ENCODE measurements at regions not wholly inside any gene's neighbourhood (a gene's known extent, or its start where the extent isn't known, plus 50 kb on each side); places are given as distances from the start of the nearest gene placed in this dataset.

DNA sequence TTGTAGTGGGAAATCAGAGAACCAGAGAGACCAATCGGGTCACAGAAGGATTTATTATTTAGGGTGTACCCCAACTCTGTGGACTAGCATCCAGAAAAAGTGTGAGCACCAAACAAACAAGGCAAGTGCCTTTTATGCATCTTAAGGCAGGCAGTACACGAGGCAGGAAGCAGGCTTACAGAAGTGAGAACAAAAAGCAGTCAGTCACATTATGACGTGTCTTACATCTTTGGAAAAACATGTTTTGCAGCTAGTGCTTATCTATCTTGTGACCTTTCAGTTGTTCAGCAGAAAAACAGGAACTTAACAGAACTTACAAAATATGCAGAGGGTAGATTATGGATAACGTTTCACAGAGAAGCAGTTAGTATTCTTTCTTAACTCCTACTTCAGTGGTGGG is 270.9 kb upstream of the RBMY1B start:
- Histone ChIP-seq H3K36me3 (ENCODE audit: control insufficient read depth in 2 of 2, insufficient read depth in 2 of 2, low read length in 2 of 2) (no peaks in the 10 kb centered on the region), H3K9ac (ENCODE audit: low read length in 2 of 2) (no peak overlapping the region)

DNA sequence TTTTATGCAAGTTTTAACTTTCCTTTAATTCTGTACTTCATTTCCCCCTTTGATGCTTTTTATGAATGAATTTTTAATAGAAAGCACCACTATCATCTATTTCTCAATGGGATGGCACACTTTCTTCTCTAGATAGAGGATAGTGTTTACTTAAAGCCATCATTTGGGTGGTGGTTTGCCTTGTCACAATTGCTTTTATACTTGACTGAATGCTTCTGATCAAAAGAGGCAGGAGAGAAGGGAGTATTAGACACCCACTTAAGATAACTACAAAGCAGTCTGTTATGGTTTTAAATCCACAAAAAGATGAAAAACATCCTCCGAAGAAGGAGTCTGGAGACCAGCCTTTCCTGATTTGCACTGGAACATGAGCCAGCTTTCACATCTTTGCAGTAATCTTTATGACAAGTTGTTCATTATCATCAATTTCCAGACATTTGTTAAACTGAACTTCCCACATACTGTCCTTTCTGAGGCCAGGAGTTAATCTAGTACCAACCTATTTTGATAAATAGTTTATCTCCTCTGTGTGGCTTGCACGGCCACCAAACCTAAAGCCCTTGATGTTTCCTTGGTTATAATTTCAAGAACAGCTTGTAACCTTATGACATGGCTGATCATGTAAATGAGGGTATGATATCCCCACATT is 270.4 kb upstream of the RBMY1B start:
- Histone ChIP-seq H3K27me3 (ENCODE audit: control insufficient read depth in 1 of 2, insufficient read depth in 2 of 2, low read length in 2 of 2) (no peaks in the 10 kb centered on the region), H3K36me3 (ENCODE audit: control insufficient read depth in 2 of 2, insufficient read depth in 2 of 2, low read length in 2 of 2) (no peaks in the 10 kb centered on the region), H3K9me3 (ENCODE audit: control insufficient read depth in 2 of 2, low read length in 2 of 2) (no peaks in the 10 kb centered on the region), H3K4me3 (ENCODE audit: low read length in 2 of 2) (no peak overlapping the region), H3K4me1 (ENCODE audit: control insufficient read depth, insufficient read depth, low read length) (no peaks in the 10 kb centered on the region), H3K9ac (ENCODE audit: low read length in 2 of 2) (no peak overlapping the region), H3K27ac (ENCODE audit: low read length) (no peak overlapping the region)

More for the DNA sequence above, 270.9 kb upstream of the RBMY1B start:
- no peak overlapping the region for H3K4me3 ChIP-seq (ENCODE audit: low read length in 2 of 2)
- no peaks in the 10 kb centered on the region for H3K4me1 ChIP-seq (ENCODE audit: control insufficient read depth, insufficient read depth, low read length)
- H3K27me3 ChIP-seq (ENCODE audit: control insufficient read depth in 1 of 2, insufficient read depth in 2 of 2, low read length in 2 of 2): no peaks in the 10 kb centered on the region
- H3K27ac ChIP-seq (ENCODE audit: low read length): no peak overlapping the region
- no peaks in the 10 kb centered on the region for H3K9me3 ChIP-seq (ENCODE audit: control insufficient read depth in 2 of 2, low read length in 2 of 2)

DNA sequence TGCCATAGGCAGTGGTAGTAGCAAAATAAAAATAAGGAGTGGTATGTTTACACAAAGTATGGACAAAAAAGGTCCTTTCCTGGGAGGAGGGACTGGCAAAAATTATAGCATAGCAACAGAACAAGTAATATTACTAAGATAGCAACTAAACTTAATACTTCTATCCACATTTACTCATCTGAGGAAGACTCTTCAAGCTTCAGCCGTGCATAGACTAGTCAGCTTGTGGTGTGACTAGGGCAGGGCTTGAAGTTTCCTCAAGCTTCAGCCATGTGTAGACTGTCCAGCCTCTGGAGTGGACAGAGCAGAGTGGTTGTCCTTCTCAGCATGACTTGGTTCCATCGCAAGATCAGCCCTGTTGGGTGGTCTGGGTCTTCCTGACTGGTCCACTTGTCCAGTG is 268.3 kb upstream of the RBMY1B start:
- Histone ChIP-seq H3K9ac (ENCODE audit: low read length in 2 of 2) (no peak overlapping the region), H3K27ac (ENCODE audit: low read length) (no peak overlapping the region), H3K27me3 (ENCODE audit: control insufficient read depth in 1 of 2, insufficient read depth in 2 of 2, low read length in 2 of 2) (no peaks in the 10 kb centered on the region), H3K9me3 (ENCODE audit: control insufficient read depth in 2 of 2, low read length in 2 of 2) (no peaks in the 10 kb centered on the region), H3K4me3 (ENCODE audit: low read length in 2 of 2) (no peak overlapping the region), H3K4me1 (ENCODE audit: control insufficient read depth, insufficient read depth, low read length) (no peaks in the 10 kb centered on the region), H3K36me3 (ENCODE audit: control insufficient read depth in 2 of 2, insufficient read depth in 2 of 2, low read length in 2 of 2) (no peaks in the 10 kb centered on the region)

DNA sequence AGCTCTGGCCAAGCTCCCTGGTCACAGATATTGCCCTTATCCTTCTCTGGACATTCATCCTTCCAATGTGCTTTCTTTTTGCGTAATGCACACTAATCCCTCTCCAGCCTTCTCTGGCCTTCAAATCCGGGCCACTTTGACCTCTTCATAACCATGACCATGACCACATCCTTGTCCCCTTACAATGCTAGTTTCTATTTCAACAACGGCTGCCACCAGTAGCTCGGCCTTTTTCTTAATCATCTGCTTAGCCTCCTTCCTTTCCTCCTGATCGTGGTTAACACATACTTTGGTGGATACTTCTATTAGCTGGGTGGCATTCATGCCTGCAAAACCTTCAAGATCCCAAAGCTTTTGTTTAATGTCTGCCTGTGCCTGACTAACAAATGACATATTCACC is 264.4 kb upstream of the RBMY1B start:
- no peaks in the 10 kb centered on the region for H3K9me3 ChIP-seq (ENCODE audit: control insufficient read depth in 2 of 2, low read length in 2 of 2)
- no peaks in the 10 kb centered on the region for H3K36me3 ChIP-seq (ENCODE audit: control insufficient read depth in 2 of 2, insufficient read depth in 2 of 2, low read length in 2 of 2)
- no peaks in the 10 kb centered on the region for H3K4me1 ChIP-seq (ENCODE audit: control insufficient read depth, insufficient read depth, low read length)
- H3K9ac ChIP-seq (ENCODE audit: low read length in 2 of 2): no peak overlapping the region
- H3K27ac ChIP-seq (ENCODE audit: low read length): no peak overlapping the region
- H3K4me3 ChIP-seq (ENCODE audit: low read length in 2 of 2): no peak overlapping the region
- H3K27me3 ChIP-seq (ENCODE audit: control insufficient read depth in 1 of 2, insufficient read depth in 2 of 2, low read length in 2 of 2): no peaks in the 10 kb centered on the region

DNA sequence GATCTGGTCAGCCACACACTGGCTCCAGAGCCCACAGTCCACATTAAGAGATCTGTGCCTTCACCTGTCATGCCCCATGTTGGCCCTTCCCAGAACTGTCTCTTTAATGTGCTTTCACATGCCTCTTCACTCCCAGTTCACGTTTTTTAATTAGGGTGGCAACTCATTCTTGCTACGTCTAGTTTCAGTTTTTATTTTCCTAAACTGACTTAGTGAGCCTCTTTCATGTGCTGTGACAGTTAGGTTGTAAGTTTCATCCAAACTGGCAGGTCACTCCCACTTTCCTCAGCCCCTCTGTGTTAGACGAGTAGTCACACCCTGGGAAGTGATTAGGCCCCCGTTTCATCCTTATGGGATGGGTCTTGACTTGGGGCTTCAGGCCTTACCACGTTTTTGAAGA is 262.5 kb upstream of the RBMY1B start:
- Histone ChIP-seq H3K27ac (ENCODE audit: low read length) (no peak overlapping the region), H3K27me3 (ENCODE audit: control insufficient read depth in 1 of 2, insufficient read depth in 2 of 2, low read length in 2 of 2) (no peaks in the 10 kb centered on the region)

DNA sequence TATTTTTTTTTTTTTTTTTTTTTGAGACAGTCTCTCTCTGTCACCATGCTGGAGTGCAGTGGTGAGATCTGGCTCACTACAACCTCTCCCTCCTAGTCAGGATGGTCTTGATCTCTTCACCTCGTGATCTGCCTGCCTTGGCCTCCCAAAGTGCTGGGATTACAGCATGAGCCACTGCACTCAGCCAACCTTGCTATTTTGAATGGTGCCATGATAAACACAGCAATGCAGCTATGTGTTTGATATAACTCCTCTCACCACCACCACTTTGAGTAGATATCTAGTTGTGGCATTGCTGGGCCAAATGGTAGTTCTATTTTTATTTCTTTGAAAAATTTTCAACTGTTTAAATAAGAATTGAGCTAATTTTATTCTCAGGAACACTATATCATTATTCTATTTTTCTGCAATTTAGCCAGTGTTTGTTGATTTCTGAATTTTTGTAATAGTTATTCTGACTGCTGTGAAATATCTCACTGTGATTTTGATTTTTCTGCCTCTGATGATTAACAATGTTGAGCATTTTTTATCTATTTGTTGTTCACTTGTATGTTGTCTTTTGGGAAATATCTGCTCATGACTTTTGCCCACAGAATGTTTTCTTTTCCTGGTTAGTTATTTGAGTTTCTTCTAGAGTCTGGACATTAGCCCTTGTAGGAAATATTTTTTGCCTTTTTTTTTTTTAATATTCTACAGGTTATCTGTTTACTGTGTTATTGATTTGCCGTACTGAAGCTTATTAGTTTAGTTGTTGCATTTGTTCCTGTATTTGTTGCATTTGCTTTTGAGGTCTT is 257.5 kb upstream of the RBMY1B start:
- Histone ChIP-seq H3K4me3 (ENCODE audit: low read length in 2 of 2) (no peak overlapping the region), H3K27me3 (ENCODE audit: control insufficient read depth in 1 of 2, insufficient read depth in 2 of 2, low read length in 2 of 2) (no peaks in the 10 kb centered on the region), H3K27ac (ENCODE audit: low read length) (no peak overlapping the region), H3K9me3 (ENCODE audit: control insufficient read depth in 2 of 2, low read length in 2 of 2) (no peaks in the 10 kb centered on the region), H3K36me3 (ENCODE audit: control insufficient read depth in 2 of 2, insufficient read depth in 2 of 2, low read length in 2 of 2) (no peaks in the 10 kb centered on the region), H3K9ac (ENCODE audit: low read length in 2 of 2) (no peak overlapping the region), H3K4me1 (ENCODE audit: control insufficient read depth, insufficient read depth, low read length) (no peaks in the 10 kb centered on the region)

More for the DNA sequence above, 262.5 kb upstream of the RBMY1B start:
- no peak overlapping the region for H3K4me3 ChIP-seq (ENCODE audit: low read length in 2 of 2)
- no peaks in the 10 kb centered on the region for H3K4me1 ChIP-seq (ENCODE audit: control insufficient read depth, insufficient read depth, low read length)
- no peak overlapping the region for H3K9ac ChIP-seq (ENCODE audit: low read length in 2 of 2)
- H3K36me3 ChIP-seq (ENCODE audit: control insufficient read depth in 2 of 2, insufficient read depth in 2 of 2, low read length in 2 of 2): no peaks in the 10 kb centered on the region
- H3K9me3 ChIP-seq (ENCODE audit: control insufficient read depth in 2 of 2, low read length in 2 of 2): no peaks in the 10 kb centered on the region

DNA sequence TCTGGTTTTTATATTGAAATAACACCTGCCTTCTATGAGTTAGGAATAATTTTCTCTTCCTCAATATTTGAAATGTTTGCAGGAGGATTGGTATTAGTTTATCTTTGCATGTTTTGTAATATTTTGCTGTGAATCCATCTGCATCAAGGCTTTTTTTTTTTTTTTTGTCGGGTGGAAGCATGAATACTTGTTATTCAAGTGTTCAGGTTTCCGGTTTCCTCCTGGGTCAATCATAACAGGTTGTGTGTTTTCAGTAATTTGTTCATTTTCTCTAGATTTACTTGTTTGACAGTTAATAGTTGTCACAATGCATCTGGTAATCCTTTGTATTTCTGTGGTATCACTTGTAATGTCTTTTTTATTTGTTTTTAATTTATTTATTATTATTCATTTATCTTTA is 256.7 kb upstream of the RBMY1B start:
- Histone ChIP-seq H3K27me3 (ENCODE audit: control insufficient read depth in 1 of 2, insufficient read depth in 2 of 2, low read length in 2 of 2) (no peaks in the 10 kb centered on the region), H3K27ac (ENCODE audit: low read length) (no peak overlapping the region), H3K4me3 (ENCODE audit: low read length in 2 of 2) (no peak overlapping the region), H3K9me3 (ENCODE audit: control insufficient read depth in 2 of 2, low read length in 2 of 2) (no peaks in the 10 kb centered on the region), H3K4me1 (ENCODE audit: control insufficient read depth, insufficient read depth, low read length) (no peaks in the 10 kb centered on the region), H3K9ac (ENCODE audit: low read length in 2 of 2) (no peak overlapping the region), H3K36me3 (ENCODE audit: control insufficient read depth in 2 of 2, insufficient read depth in 2 of 2, low read length in 2 of 2) (no peaks in the 10 kb centered on the region)

DNA sequence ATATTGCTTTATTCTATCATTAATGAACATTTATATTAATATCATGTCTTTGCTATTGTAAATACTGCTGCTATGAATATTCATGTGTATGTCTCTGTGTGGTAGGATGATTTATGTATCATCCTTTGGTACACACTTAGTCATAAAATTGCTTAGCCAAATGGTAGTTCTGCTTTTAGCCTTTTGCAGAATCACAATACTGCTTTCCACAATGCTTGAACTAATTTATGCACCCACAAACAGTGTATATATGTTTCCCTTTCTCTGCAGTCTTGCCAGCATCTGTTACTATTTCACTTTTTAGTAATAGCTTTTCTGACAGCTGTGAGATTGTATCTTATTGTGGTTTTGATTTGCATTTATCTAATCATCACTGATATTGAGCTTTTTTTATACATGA is 254.3 kb upstream of the RBMY1B start:
- Histone ChIP-seq H3K4me1 (ENCODE audit: control insufficient read depth, insufficient read depth, low read length) (no peaks in the 10 kb centered on the region), H3K27ac (ENCODE audit: low read length) (no peak overlapping the region), H3K27me3 (ENCODE audit: control insufficient read depth in 1 of 2, insufficient read depth in 2 of 2, low read length in 2 of 2) (no peaks in the 10 kb centered on the region), H3K4me3 (ENCODE audit: low read length in 2 of 2) (no peak overlapping the region), H3K9me3 (ENCODE audit: control insufficient read depth in 2 of 2, low read length in 2 of 2) (no peaks in the 10 kb centered on the region), H3K36me3 (ENCODE audit: control insufficient read depth in 2 of 2, insufficient read depth in 2 of 2, low read length in 2 of 2) (no peaks in the 10 kb centered on the region), H3K9ac (ENCODE audit: low read length in 2 of 2) (no peak overlapping the region)

DNA sequence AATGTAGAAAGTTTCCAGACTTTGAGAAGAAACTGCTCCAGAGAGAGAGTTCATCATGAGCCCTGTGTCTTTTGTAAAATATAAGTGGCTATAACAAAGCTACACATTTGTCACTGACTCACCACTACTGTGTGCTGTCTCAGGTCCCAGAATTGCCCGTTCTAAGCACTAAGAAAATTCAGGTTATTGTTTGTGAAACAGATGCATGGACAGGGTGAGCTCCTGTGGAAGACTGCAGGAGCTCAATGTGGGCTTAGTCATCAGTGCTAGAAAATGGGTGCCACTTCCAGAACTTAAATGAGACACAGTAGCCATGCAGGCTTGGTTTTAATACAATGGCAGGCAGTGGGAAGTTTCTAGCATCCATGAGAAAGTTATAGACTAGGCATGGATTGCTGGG is 251.4 kb upstream of the RBMY1B start:
- Histone ChIP-seq H3K9ac (ENCODE audit: low read length in 2 of 2) (no peak overlapping the region), H3K36me3 (ENCODE audit: control insufficient read depth in 2 of 2, insufficient read depth in 2 of 2, low read length in 2 of 2) (no peaks in the 10 kb centered on the region), H3K4me1 (ENCODE audit: control insufficient read depth, insufficient read depth, low read length) (no peaks in the 10 kb centered on the region)

GRCh38 chrY:21260325-21260724 is 250.8 kb upstream of the RBMY1B start:
- H3K9ac ChIP-seq (ENCODE audit: low read length in 2 of 2): no peak overlapping the region
- H3K4me3 ChIP-seq (ENCODE audit: low read length in 2 of 2): no peak overlapping the region
- no peaks in the 10 kb centered on the region for H3K4me1 ChIP-seq (ENCODE audit: control insufficient read depth, insufficient read depth, low read length)
- no peaks in the 10 kb centered on the region for H3K9me3 ChIP-seq (ENCODE audit: control insufficient read depth in 2 of 2, low read length in 2 of 2)
- H3K27ac ChIP-seq (ENCODE audit: low read length): no peak overlapping the region
- H3K27me3 ChIP-seq (ENCODE audit: control insufficient read depth in 1 of 2, insufficient read depth in 2 of 2, low read length in 2 of 2): no peaks in the 10 kb centered on the region
- no peaks in the 10 kb centered on the region for H3K36me3 ChIP-seq (ENCODE audit: control insufficient read depth in 2 of 2, insufficient read depth in 2 of 2, low read length in 2 of 2)

More for the DNA sequence above, 251.4 kb upstream of the RBMY1B start:
- Histone ChIP-seq H3K27me3 (ENCODE audit: control insufficient read depth in 1 of 2, insufficient read depth in 2 of 2, low read length in 2 of 2) (no peaks in the 10 kb centered on the region), H3K9me3 (ENCODE audit: control insufficient read depth in 2 of 2, low read length in 2 of 2) (no peaks in the 10 kb centered on the region), H3K27ac (ENCODE audit: low read length) (no peak overlapping the region), H3K4me3 (ENCODE audit: low read length in 2 of 2) (no peak overlapping the region)

DNA sequence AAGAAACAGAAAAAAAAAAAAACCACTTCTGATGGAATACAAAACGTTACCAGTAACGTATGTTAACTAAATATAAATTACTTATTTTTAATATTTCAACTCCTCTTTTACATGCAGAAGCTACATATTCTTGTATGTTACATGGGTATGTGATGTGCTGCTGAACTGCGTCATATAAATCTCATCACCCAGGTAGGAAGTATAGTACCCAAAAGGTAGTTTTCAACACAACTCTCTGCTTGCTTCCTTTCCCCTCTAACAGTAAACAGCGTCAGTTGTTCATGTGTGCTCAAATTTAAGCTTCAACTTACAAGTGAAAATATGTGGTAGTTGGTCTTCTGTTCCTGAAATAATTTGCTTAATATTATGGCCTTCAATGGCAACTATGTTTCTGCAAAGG is 250.0 kb upstream of the RBMY1B start:
- Histone ChIP-seq H3K4me3 (ENCODE audit: low read length in 2 of 2) (no peak overlapping the region), H3K9me3 (ENCODE audit: control insufficient read depth in 2 of 2, low read length in 2 of 2) (no peaks in the 10 kb centered on the region), H3K9ac (ENCODE audit: low read length in 2 of 2) (no peak overlapping the region), H3K27ac (ENCODE audit: low read length) (no peak overlapping the region), H3K27me3 (ENCODE audit: control insufficient read depth in 1 of 2, insufficient read depth in 2 of 2, low read length in 2 of 2) (no peaks in the 10 kb centered on the region), H3K4me1 (ENCODE audit: control insufficient read depth, insufficient read depth, low read length) (no peaks in the 10 kb centered on the region), H3K36me3 (ENCODE audit: control insufficient read depth in 2 of 2, insufficient read depth in 2 of 2, low read length in 2 of 2) (no peaks in the 10 kb centered on the region)

Measured in stomach smooth muscle (tissue), 2 donors.